OCI-LY7 (cell line): ENCODE measurements at regions not wholly inside any gene's neighbourhood (a gene's known extent, or its start where the extent isn't known, plus 50 kb on each side); places are given as distances from the start of the nearest gene placed in this dataset.

Experiments used
- BruUV-seq: library from RNA; stranded (reverse); fragments of 400-500 nt; replicated peaks from 2 replicates; lab custom pipeline; 2021; lab: Mats Ljungman, UMichigan
- CTCF ChIA-PET: fragments of 300-600 bp; sonication (Branson Sonifier 250); formaldehyde crosslinking; loops from one replicate; lab custom pipeline; 2022; ENCODE audit warnings: antibody characterized with exemption; ENCODE audit not compliant: unreplicated experiment; lab: Charles Lee
- POLR2A ChIA-PET: fragments of 300-600 bp; sonication (Branson Sonifier 250); formaldehyde crosslinking; loops from one replicate; lab custom pipeline; 2022; ENCODE audit warnings: antibody characterized with exemption; lab: Charles Lee
- DNase-seq: peaks from one replicate; pipeline ENCODE4 v3.0.0-alpha.2; 2015; ENCODE audit warnings: low spot score
- H2AFZ ChIP-seq: fragments of 200-600 bp; sonication (generic), shearing (Covaris generic); 2 replicates; pipeline ENCODE4 v1.6.1; 2014; ENCODE audit warnings: mild to moderate bottlenecking, antibody characterized with exemption, low read length, moderate library complexity
- H3K27ac ChIP-seq: fragments of 200-600 bp; sonication (generic); 2 replicates; pipeline ENCODE4 v1.5.1; 2014; ENCODE audit warnings: mixed run types, low read depth, mild to moderate bottlenecking, moderate library complexity, low read length, inconsistent platforms; ENCODE audit not compliant: poor library complexity, severe bottlenecking
- H3K36me3 ChIP-seq: fragments of 200-600 bp; sonication (generic); 2 replicates; pipeline ENCODE4 v1.6.1; 2014; ENCODE audit warnings: mild to moderate bottlenecking, antibody characterized with exemption, low read length, moderate library complexity, mixed read lengths; ENCODE audit not compliant: insufficient read depth
- H3K4me1 ChIP-seq: fragments of 200-600 bp; sonication (generic); 2 replicates; pipeline ENCODE4 v1.5.1; 2014; ENCODE audit warnings: mild to moderate bottlenecking, low read length; ENCODE audit not compliant: insufficient read depth, poor library complexity, severe bottlenecking
- H3K4me2 ChIP-seq: fragments of 200-600 bp; sonication (generic); 2 replicates; pipeline ENCODE4 v1.6.1; 2014; ENCODE audit warnings: mild to moderate bottlenecking, low read length
- H3K4me3 ChIP-seq: fragments of 200-600 bp; sonication (generic); 2 replicates; pipeline ENCODE4 v1.5.1; 2014; ENCODE audit warnings: mild to moderate bottlenecking, low read depth, low read length; ENCODE audit not compliant: poor library complexity, severe bottlenecking
- H3K79me2 ChIP-seq: fragments of 200-600 bp; sonication (generic); 2 replicates; pipeline ENCODE4 v1.6.1; 2016; ENCODE audit warnings: low read depth, mild to moderate bottlenecking, low read length, moderate library complexity, mixed read lengths; ENCODE audit not compliant: insufficient read depth
- H3K9me2 ChIP-seq: fragments of 200-600 bp; sonication (generic); 2 replicates; pipeline ENCODE4 v1.6.1; 2016; ENCODE audit warnings: mild to moderate bottlenecking, low read length, mixed read lengths; ENCODE audit not compliant: insufficient read depth
- H3K9me3 ChIP-seq: fragments of 200-600 bp; sonication (generic); 2 replicates; pipeline ENCODE4 v1.6.1; 2014; ENCODE audit warnings: mild to moderate bottlenecking, mixed run types, low read length, mixed read lengths
- H4K20me1 ChIP-seq: fragments of 200-600 bp; sonication (generic); 2 replicates; pipeline ENCODE4 v1.6.1; 2014; ENCODE audit warnings: mild to moderate bottlenecking, antibody characterized with exemption, low read length, moderate library complexity, mixed read lengths; ENCODE audit not compliant: insufficient read depth
- EZH2phosphoT487 ChIP-seq: fragments of 200-600 bp; sonication (generic); IDR thresholded peaks from 2 replicates; pipeline ENCODE4 v1.6.1; 2018; ENCODE audit warnings: low read depth, borderline replicate concordance, mild to moderate bottlenecking, mixed run types, antibody characterized with exemption, low read length, moderate library complexity, mixed read lengths
- intact Hi-C: fragments of 100-400 bp; cut with micrococcal nuclease; formaldehyde crosslinking; loops from one replicate; pipeline ENCODE4 v1.10.0; 2022; ENCODE audit not compliant: unreplicated experiment
- TF ChIP-seq, protein P1 (sequence below): fragments of 200-600 bp; sonication (generic); conservative IDR thresholded peaks from 2 replicates; pipeline ENCODE4 v1.5.1; 2014; ENCODE audit warnings: mild to moderate bottlenecking, antibody characterized with exemption, low read length, moderate library complexity, mixed read lengths

DNA sequence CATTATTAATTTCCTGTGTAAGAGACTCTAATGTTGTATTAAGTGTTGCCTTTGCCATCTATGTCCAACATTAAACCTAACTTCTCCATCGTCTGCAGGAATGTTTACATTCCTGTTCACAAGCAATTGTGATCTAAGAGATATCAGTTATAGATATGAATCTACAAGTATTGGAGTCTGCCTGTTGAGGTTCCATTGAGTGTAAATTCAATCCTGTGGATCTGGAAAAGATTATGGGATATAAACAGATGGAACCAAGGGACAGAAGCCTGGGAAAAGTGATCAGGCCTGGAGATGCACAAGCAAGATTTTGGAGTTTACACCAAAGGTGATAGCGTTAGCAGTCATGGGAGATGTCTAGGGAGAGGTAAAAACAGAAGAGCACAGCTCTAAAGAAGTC, 135.5 kb downstream of the LSMEM1 start:
- CTCF ChIA-PET, result no interaction called here
- H4K20me1 ChIP-seq, result no peaks in the 10 kb centered on the region

DNA sequence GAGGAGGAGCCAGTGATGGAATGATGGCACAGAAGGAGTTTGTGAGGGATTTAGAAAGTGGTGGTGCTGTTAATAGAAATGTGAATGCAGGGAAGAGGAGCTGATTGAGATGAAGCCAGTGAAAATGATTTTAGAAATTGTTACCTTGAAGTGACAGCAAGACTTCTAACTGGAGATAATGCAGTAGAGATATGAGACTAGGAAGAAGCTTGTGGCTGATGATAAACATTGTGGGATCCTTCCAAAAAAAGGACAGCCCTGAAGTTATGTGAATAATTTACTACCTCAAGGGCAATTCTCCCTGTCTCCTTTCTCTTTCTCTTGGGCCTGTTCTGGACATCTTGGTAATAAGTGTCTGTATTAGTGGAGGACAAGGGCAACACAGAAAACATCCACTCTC, 138.6 kb downstream of the LSMEM1 start:
- H3K27ac ChIP-seq, result no peak overlapping the region
- intact Hi-C loops, result no loop called here
- H3K36me3 ChIP-seq, result no peaks in the 10 kb centered on the region
- ChIA-PET POLR2A (no interaction called here), CTCF (no interaction called here)
- no peak overlapping the region for H3K4me3 ChIP-seq
- H3K9me2 ChIP-seq, result no peaks in the 10 kb centered on the region
- no peak overlapping the region for H3K4me2 ChIP-seq
- no peaks in the 10 kb centered on the region for H3K9me3 ChIP-seq
- no peak for DNase-seq
- TF ChIP-seq, protein P1, sequence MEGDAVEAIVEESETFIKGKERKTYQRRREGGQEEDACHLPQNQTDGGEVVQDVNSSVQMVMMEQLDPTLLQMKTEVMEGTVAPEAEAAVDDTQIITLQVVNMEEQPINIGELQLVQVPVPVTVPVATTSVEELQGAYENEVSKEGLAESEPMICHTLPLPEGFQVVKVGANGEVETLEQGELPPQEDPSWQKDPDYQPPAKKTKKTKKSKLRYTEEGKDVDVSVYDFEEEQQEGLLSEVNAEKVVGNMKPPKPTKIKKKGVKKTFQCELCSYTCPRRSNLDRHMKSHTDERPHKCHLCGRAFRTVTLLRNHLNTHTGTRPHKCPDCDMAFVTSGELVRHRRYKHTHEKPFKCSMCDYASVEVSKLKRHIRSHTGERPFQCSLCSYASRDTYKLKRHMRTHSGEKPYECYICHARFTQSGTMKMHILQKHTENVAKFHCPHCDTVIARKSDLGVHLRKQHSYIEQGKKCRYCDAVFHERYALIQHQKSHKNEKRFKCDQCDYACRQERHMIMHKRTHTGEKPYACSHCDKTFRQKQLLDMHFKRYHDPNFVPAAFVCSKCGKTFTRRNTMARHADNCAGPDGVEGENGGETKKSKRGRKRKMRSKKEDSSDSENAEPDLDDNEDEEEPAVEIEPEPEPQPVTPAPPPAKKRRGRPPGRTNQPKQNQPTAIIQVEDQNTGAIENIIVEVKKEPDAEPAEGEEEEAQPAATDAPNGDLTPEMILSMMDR, result no peak
- no peak for TF ChIP-seq EZH2phosphoT487
- H3K4me1 ChIP-seq, result no peaks in the 10 kb centered on the region
- H4K20me1 ChIP-seq, result no peaks in the 10 kb centered on the region
- no TSS peak for BruUV-seq
- H2AFZ ChIP-seq, result no peak overlapping the region
- no peaks in the 10 kb centered on the region for H3K79me2 ChIP-seq

More for the DNA sequence above, 135.5 kb downstream of the LSMEM1 start:
- H3K4me3 ChIP-seq, result no peak overlapping the region
- no peak for DNase-seq
- intact Hi-C loops, result no loop called here
- H3K36me3 ChIP-seq, result no peaks in the 10 kb centered on the region
- H3K27ac ChIP-seq, result no peak overlapping the region
- H3K9me2 ChIP-seq, result no peaks in the 10 kb centered on the region
- no peaks in the 10 kb centered on the region for H3K4me1 ChIP-seq
- TF ChIP-seq, protein P1, result no peak
- TF ChIP-seq EZH2phosphoT487, result no peak
- H3K9me3 ChIP-seq, result no peaks in the 10 kb centered on the region
- H3K4me2 ChIP-seq, result no peak overlapping the region
- H2AFZ ChIP-seq, result no peak overlapping the region
- POLR2A ChIA-PET, result interaction anchor here (0.7 kb wide), 1 partner anchor 833 kb away, joined by 6 read pairs; no protein-coding TSS in a partner anchor
- no TSS peak for BruUV-seq
- no peaks in the 10 kb centered on the region for H3K79me2 ChIP-seq

DNA sequence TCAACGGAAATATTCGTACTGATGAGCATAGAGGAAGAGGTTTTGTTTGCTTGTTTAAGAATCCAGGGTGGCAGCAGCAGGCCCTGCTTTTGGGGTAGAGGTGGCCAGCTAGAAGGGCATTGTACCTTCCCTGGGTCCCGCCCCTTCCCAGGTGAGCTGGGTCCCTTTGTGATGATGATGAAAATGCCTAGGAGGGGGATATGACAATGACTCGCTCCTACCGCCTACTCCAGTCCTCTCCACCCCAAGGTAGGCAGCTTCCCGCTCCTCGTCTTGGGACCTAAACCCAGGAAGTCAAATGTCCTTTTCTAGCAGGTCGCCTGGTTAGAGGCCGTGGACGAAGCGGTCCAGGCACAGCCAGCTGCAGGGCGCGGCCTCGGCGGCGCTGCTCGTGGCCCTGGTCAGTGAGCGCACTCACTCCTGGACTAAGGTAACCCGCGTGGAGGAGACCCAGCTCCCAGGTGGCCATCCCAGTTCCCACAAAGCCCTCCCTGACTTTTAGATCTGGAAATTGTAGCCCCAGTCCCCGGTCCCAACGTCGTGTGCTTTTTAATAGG, 141.4 kb downstream of the LSMEM1 start:
- no peak overlapping the region for H2AFZ ChIP-seq
- H3K79me2 ChIP-seq, result no peaks in the 10 kb centered on the region
- H3K27ac ChIP-seq, result no peak overlapping the region
- no TSS peak for BruUV-seq
- no peak for DNase-seq
- H3K4me3 ChIP-seq, result no peak overlapping the region
- H3K4me2 ChIP-seq, result no peak overlapping the region
- H3K9me2 ChIP-seq, result no peaks in the 10 kb centered on the region
- no peaks in the 10 kb centered on the region for H3K9me3 ChIP-seq
- H3K36me3 ChIP-seq, result no peaks in the 10 kb centered on the region
- intact Hi-C loops, result no loop called here
- H4K20me1 ChIP-seq, result no peaks in the 10 kb centered on the region
- TF ChIP-seq, protein P1, result no peak
- no peak for TF ChIP-seq EZH2phosphoT487
- H3K4me1 ChIP-seq, result no peaks in the 10 kb centered on the region
- CTCF ChIA-PET, result no interaction called here
- POLR2A ChIA-PET, result no interaction called here
